ENCODE measurements at regions not wholly inside any gene's neighbourhood (a gene's known extent, or its start where the extent isn't known, plus 50 kb on each side); places are given as distances from the start of the nearest gene placed in this dataset.

DNA sequence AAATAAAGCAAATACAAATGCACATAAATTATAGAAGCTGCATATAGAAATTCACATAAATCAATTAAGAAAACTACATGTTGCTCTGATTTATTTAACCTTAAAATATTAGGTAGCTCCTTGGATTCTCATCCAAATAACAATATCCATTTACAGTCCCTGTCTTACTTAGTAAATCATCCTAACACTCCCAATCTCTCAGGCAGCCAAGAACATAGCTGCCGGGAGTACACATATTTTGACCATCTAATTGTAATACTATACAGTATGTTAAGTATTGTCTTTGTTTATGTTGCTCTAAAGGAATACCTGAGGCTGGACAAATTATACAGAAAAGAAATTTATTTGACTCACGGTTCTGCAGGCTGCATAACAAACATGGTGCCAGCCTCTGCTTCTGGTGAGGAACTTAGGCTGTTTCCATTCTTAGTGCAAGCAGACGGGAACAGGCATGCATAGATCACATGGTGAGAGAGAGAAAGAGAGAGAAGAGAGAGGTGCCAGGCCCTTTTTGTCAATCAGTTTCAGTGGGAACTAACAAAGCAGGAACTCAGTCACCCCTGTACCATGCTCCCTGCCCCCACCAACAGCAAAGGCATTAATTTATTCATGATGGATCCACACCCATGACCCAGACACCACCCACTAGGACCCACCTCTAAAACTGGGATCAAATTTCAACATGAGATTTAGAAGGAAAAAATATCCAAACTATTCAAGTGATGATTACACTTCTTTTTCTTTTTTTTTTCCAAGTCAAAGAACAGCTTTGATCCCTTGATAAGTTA lies 614.8 kb upstream of the TECRL start:
- H3K4me1 ChIP-seq (ENCODE audit: control insufficient read depth in 5 of 5, insufficient read depth in 5 of 5, low read length in 5 of 5) = no peaks in the 10 kb centered on the region
- no peaks in the 10 kb centered on the region for H3K27me3 ChIP-seq (ENCODE audit: control insufficient read depth in 3 of 3, insufficient read depth in 3 of 3, low read length in 2 of 3)
- TF ChIP-seq, protein P1, sequence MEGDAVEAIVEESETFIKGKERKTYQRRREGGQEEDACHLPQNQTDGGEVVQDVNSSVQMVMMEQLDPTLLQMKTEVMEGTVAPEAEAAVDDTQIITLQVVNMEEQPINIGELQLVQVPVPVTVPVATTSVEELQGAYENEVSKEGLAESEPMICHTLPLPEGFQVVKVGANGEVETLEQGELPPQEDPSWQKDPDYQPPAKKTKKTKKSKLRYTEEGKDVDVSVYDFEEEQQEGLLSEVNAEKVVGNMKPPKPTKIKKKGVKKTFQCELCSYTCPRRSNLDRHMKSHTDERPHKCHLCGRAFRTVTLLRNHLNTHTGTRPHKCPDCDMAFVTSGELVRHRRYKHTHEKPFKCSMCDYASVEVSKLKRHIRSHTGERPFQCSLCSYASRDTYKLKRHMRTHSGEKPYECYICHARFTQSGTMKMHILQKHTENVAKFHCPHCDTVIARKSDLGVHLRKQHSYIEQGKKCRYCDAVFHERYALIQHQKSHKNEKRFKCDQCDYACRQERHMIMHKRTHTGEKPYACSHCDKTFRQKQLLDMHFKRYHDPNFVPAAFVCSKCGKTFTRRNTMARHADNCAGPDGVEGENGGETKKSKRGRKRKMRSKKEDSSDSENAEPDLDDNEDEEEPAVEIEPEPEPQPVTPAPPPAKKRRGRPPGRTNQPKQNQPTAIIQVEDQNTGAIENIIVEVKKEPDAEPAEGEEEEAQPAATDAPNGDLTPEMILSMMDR (IDR thresholded peaks at IDR 0.05; ENCODE audit: control extremely low read depth, extremely low read depth) = no peak
- no peak for DNase-seq
- no peak overlapping the region for H3K9ac ChIP-seq (ENCODE audit: insufficient read depth in 1 of 2, low read length in 2 of 2)
- 31 to 53% methylated on average over 3 of the region's 3 CpGs for WGBS, 2 donors
- no peak for ATAC-seq (ENCODE audit: insufficient read depth, low FRiP score)
- no peaks in the 10 kb centered on the region for H3K9me3 ChIP-seq (ENCODE audit: control insufficient read depth in 4 of 4, insufficient read depth in 3 of 4, low read length in 3 of 4)
- no peaks in the 10 kb centered on the region for H3K36me3 ChIP-seq (ENCODE audit: control insufficient read depth in 4 of 4, insufficient read depth in 4 of 4, low read length in 4 of 4)
- no peak overlapping the region for H3K27ac ChIP-seq (ENCODE audit: low read depth in 1 of 2, low read length in 1 of 2)
- H3K4me3 ChIP-seq = no peak overlapping the region

DNA sequence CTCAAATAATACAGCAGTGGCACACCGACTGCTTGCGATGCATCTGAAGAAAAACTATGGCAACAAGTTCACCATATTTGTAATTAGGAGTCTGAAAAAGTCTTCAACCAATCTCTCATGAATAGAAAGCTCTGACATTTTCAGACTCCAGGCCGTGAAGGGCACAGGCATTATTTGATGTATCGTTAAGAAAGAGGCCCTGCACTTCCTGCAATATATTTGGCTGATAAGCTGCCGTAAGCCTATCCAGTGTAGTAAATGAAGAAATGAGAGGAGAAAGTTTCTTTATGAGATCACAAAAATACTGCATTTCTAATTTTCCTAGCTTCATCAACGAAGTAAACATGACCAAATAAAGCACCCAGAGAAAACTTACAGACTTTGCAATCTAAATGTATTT lies 613.8 kb upstream of the TECRL start:
- no peaks in the 10 kb centered on the region for H3K9me3 ChIP-seq (ENCODE audit: control insufficient read depth in 4 of 4, insufficient read depth in 3 of 4, low read length in 3 of 4)
- H3K27ac ChIP-seq (ENCODE audit: low read depth in 1 of 2, low read length in 1 of 2) = no peak overlapping the region
- H3K27me3 ChIP-seq (ENCODE audit: control insufficient read depth in 3 of 3, insufficient read depth in 3 of 3, low read length in 2 of 3) = no peaks in the 10 kb centered on the region
- no peak for ATAC-seq (ENCODE audit: insufficient read depth, low FRiP score)
- DNase-seq = no peak
- WGBS, 2 donors = 19 to 33% methylated on average over 6 of the region's 6 CpGs
- no peak overlapping the region for H3K9ac ChIP-seq (ENCODE audit: insufficient read depth in 1 of 2, low read length in 2 of 2)
- TF ChIP-seq, protein P1 (IDR thresholded peaks at IDR 0.05; ENCODE audit: control extremely low read depth, extremely low read depth) = no peak
- H3K4me1 ChIP-seq (ENCODE audit: control insufficient read depth in 5 of 5, insufficient read depth in 5 of 5, low read length in 5 of 5) = no peaks in the 10 kb centered on the region
- no peak overlapping the region for H3K4me3 ChIP-seq
- no peaks in the 10 kb centered on the region for H3K36me3 ChIP-seq (ENCODE audit: control insufficient read depth in 4 of 4, insufficient read depth in 4 of 4, low read length in 4 of 4)

DNA sequence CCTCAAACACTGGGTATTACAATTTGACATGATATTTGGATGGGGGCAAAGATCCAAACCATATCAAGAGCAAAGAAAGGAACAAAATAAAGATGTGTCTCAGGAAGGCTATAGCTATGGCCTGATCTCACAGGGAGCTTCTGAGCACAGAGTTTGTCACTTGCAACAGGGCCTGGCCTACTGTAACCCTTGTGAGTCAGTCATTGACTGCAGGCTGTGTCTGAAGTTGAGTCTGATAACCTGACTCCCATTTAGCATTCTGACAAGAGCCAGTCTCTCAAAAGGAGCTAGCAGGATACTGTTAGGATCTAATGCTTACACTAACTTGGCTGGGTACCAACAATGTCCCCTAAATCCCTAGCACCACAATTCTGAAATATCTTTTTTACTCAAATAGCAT lies 612.5 kb upstream of the TECRL start:
- Histone ChIP-seq H3K9me3 (ENCODE audit: control insufficient read depth in 4 of 4, insufficient read depth in 3 of 4, low read length in 3 of 4) (no peaks in the 10 kb centered on the region), H3K4me3 (no peak overlapping the region), H3K27me3 (ENCODE audit: control insufficient read depth in 3 of 3, insufficient read depth in 3 of 3, low read length in 2 of 3) (no peaks in the 10 kb centered on the region), H3K9ac (ENCODE audit: insufficient read depth in 1 of 2, low read length in 2 of 2) (no peak overlapping the region), H3K36me3 (ENCODE audit: control insufficient read depth in 4 of 4, insufficient read depth in 4 of 4, low read length in 4 of 4) (no peaks in the 10 kb centered on the region), H3K27ac (ENCODE audit: low read depth in 1 of 2, low read length in 1 of 2) (no peak overlapping the region), H3K4me1 (ENCODE audit: control insufficient read depth in 5 of 5, insufficient read depth in 5 of 5, low read length in 5 of 5) (no peaks in the 10 kb centered on the region)
- no peak for DNase-seq
- ATAC-seq (ENCODE audit: insufficient read depth, low FRiP score) = no peak
- TF ChIP-seq, protein P1 (IDR thresholded peaks at IDR 0.05; ENCODE audit: control extremely low read depth, extremely low read depth) = no peak

DNA sequence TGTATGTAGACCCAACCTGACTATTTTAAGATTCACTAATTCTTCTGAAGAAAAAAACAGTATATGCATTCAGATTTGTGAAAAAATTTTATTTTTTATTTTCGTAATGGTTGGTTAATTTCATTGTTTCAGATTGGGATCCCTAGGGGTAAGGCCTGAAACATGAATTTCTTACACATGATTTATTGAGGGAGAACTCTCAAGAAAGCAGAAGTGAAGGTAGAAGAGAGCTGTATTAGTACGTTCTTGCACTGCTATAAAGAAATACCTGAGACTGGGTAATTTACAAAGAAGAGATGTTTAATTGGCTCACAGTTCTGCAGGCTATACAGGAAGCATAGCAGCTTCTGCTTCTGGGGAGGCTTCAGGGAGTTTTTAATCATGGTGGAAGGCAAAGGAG lies 611.9 kb upstream of the TECRL start:
- ATAC-seq (ENCODE audit: insufficient read depth, low FRiP score) (no peak), DNase-seq (no peak)
- TF ChIP-seq, protein P1 (IDR thresholded peaks at IDR 0.05; ENCODE audit: control extremely low read depth, extremely low read depth) = no peak
- Histone ChIP-seq H3K9ac (ENCODE audit: insufficient read depth in 1 of 2, low read length in 2 of 2) (no peak overlapping the region), H3K4me3 (no peak overlapping the region), H3K9me3 (ENCODE audit: control insufficient read depth in 4 of 4, insufficient read depth in 3 of 4, low read length in 3 of 4) (no peaks in the 10 kb centered on the region), H3K27me3 (ENCODE audit: control insufficient read depth in 3 of 3, insufficient read depth in 3 of 3, low read length in 2 of 3) (no peaks in the 10 kb centered on the region), H3K36me3 (ENCODE audit: control insufficient read depth in 4 of 4, insufficient read depth in 4 of 4, low read length in 4 of 4) (no peaks in the 10 kb centered on the region), H3K4me1 (ENCODE audit: control insufficient read depth in 5 of 5, insufficient read depth in 5 of 5, low read length in 5 of 5) (no peaks in the 10 kb centered on the region), H3K27ac (ENCODE audit: low read depth in 1 of 2, low read length in 1 of 2) (no peak overlapping the region)
- WGBS, 2 donors = 60 to 63% methylated on average over 2 of the region's 2 CpGs
